Natural killer cell (primary cell): ENCODE measurements at regions not wholly inside any gene's neighbourhood (a gene's known extent, or its start where the extent isn't known, plus 50 kb on each side); places are given as distances from the start of the nearest gene placed in this dataset.
"Not testable (repeated sequence)": the region's sequence is repeated elsewhere in the genome, so short reads cannot be mapped to it uniquely, and the experiment has no call there.

Experiments used
- ATAC-seq, 3 donors: fragments of 150-1000 bp in 2 of 3; fragments of 200-7000 bp in 1 of 3; cut with Tn5 transposase; 1 replicate in 1 of 3; 2 replicates in 2 of 3; pipeline ENCODE4 v1.10.0; 2021; ENCODE audit warnings: mild to moderate bottlenecking in 2 of 3, moderate library complexity in 2 of 3
- DNase-seq, 2 donors: peaks; one replicate each; pipeline versions ENCODE4 v3.0.0 to v3.0.0-alpha.2; 2013 to 2021; ENCODE audit warnings: mixed read lengths in 1 of 2
- H3K27ac ChIP-seq: one replicate; pipeline ENCODE4 v1.5.1; 2013; ENCODE audit warnings: mild to moderate bottlenecking, low read length
- H3K27me3 ChIP-seq: one replicate; pipeline ENCODE4 v1.6.1; 2013; ENCODE audit warnings: low read length; ENCODE audit not compliant: control insufficient read depth, insufficient read depth
- H3K36me3 ChIP-seq: one replicate; pipeline ENCODE4 v1.6.1; 2013; ENCODE audit warnings: low read length; ENCODE audit not compliant: control insufficient read depth, insufficient read depth
- H3K4me1 ChIP-seq: one replicate; pipeline ENCODE4 v1.6.1; 2013; ENCODE audit warnings: low read length; ENCODE audit not compliant: control insufficient read depth, insufficient read depth
- H3K4me3 ChIP-seq: one replicate; pipeline ENCODE4 v1.5.1; 2013; ENCODE audit warnings: low read length
- H3K9me3 ChIP-seq: one replicate; pipeline ENCODE4 v1.6.1; 2013; ENCODE audit warnings: low read length; ENCODE audit not compliant: control insufficient read depth, insufficient read depth
- H3K27ac Mint-ChIP-seq, 2 donors: one replicate each; pipeline ENCODE4 v1.8.0; 2022; ENCODE audit warnings: mild to moderate bottlenecking in 2 of 2, mixed read lengths in 2 of 2, moderate library complexity in 1 of 2
- H3K27me3 Mint-ChIP-seq, 2 donors: one replicate each; pipeline ENCODE4 v1.8.0; 2022; ENCODE audit warnings: low read depth in 2 of 2, mixed read lengths in 2 of 2
- H3K36me3 Mint-ChIP-seq: one replicate; pipeline ENCODE4 v1.8.0; 2022; ENCODE audit warnings: mixed read lengths
- H3K4me1 Mint-ChIP-seq, 2 donors: one replicate each; pipeline ENCODE4 v1.8.0; 2022; ENCODE audit warnings: mixed read lengths in 2 of 2
- H3K4me3 Mint-ChIP-seq: one replicate; pipeline ENCODE4 v1.8.0; 2022; ENCODE audit warnings: mild to moderate bottlenecking, moderate library complexity, mixed read lengths
- H3K9me3 Mint-ChIP-seq, 2 donors: one replicate each; pipeline ENCODE4 v1.8.0; 2022; ENCODE audit warnings: mixed read lengths in 2 of 2
- WGBS: methylation state at CpG from one replicate; pipeline ENCODE4 v1.1.7; 2013; ENCODE audit warnings: missing lambda C conversion rate; ENCODE audit not compliant: insufficient coverage; 5-methylcytosine and 5-hydroxymethylcytosine counted together
- intact Hi-C: fragments of 100-400 bp; cut with micrococcal nuclease; formaldehyde crosslinking; loops from one replicate; pipeline ENCODE4 v1.14.2; 2022
- TF ChIP-seq, protein P1 (sequence below): fragments of 200-600 bp; IDR thresholded peaks from one replicate; pipeline ENCODE4 v1.8.0; 2022; ENCODE audit warnings: antibody characterized with exemption

DNA sequence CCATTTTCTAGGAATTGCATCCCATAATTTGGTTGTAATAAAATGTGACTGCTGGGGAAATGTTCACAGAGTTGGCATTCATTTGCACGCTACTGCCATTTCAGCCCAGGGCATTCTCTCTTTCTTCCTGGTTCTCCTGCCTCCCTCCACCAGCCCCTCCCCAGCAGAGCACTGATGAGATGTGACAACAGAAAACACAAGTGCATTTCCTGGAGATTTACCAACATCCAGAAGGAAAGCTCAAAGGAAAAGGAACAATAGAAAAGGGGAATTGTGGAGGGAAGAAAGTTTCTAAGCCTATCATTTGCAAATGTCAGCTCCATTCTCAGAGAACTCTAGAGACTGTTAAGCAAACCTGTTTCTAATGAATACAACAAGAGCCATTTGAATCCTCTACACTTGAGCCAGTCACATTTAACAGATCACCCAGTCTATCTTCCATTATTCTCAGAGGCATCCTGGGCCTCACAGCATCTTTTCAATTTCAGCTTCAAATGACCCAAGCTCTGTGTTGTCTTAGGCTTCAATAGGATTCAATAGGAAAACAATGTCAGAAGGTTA is 395.6 kb upstream of the PBX1 start:
- ATAC-seq: no peak
- Histone ChIP-seq H3K36me3 (no peaks in the 10 kb centered on the region), H3K4me1 (no peaks in the 10 kb centered on the region), H3K4me3 (no peak overlapping the region), H3K9me3 (no peaks in the 10 kb centered on the region), H3K27me3 (no peaks in the 10 kb centered on the region), H3K27ac (no peak overlapping the region)
- no peaks in the 10 kb centered on the region for H3K27me3 Mint-ChIP-seq
- no CpG with 5 or more reads among the region's 1 CpG for WGBS
- H3K27ac Mint-ChIP-seq: no peak overlapping the region
- H3K4me1 Mint-ChIP-seq: no peaks in the 10 kb centered on the region
- no peak overlapping the region for H3K4me3 Mint-ChIP-seq
- peaks cover 6 to 8% of the 10 kb centered on the region in 2 donors for H3K9me3 Mint-ChIP-seq
- DNase-seq: no peak
- intact Hi-C loops: no loop called here
- no peaks in the 10 kb centered on the region for H3K36me3 Mint-ChIP-seq
- TF ChIP-seq, protein P1, sequence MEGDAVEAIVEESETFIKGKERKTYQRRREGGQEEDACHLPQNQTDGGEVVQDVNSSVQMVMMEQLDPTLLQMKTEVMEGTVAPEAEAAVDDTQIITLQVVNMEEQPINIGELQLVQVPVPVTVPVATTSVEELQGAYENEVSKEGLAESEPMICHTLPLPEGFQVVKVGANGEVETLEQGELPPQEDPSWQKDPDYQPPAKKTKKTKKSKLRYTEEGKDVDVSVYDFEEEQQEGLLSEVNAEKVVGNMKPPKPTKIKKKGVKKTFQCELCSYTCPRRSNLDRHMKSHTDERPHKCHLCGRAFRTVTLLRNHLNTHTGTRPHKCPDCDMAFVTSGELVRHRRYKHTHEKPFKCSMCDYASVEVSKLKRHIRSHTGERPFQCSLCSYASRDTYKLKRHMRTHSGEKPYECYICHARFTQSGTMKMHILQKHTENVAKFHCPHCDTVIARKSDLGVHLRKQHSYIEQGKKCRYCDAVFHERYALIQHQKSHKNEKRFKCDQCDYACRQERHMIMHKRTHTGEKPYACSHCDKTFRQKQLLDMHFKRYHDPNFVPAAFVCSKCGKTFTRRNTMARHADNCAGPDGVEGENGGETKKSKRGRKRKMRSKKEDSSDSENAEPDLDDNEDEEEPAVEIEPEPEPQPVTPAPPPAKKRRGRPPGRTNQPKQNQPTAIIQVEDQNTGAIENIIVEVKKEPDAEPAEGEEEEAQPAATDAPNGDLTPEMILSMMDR: no peak

DNA sequence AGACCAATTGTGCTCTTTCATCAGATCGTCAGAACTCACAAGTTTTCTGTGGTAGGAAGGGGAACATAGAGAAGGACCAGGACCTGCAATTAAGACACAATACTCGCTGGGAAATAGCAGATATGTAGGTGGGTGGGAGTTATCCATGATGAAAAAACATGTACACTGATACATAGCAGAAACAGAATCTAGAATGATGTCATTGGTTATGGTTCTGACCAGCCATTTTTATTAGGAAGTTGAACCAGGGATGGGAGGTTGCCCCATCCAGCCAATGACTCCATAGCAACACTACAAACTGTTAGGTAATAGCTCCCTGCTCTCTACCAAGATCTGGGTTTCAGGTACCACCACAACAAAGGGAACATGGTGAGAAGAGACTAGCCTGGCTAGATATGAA is 393.5 kb upstream of the PBX1 start:
- Mint-ChIP-seq H3K27ac (no peak overlapping the region), H3K4me3 (no peak overlapping the region), H3K9me3 (peaks cover 14 to 16% of the 10 kb centered on the region in 2 donors), H3K36me3 (no peaks in the 10 kb centered on the region), H3K4me1 (no peaks in the 10 kb centered on the region), H3K27me3 (no peaks in the 10 kb centered on the region)
- WGBS: 77% methylated on average over 2 of the region's 2 CpGs
- DNase-seq (no peak), ATAC-seq (no peak)
- TF ChIP-seq, protein P1: no peak
- Histone ChIP-seq H3K27ac (no peak overlapping the region), H3K4me3 (no peak overlapping the region), H3K36me3 (no peaks in the 10 kb centered on the region), H3K4me1 (no peaks in the 10 kb centered on the region), H3K27me3 (no peaks in the 10 kb centered on the region), H3K9me3 (no peaks in the 10 kb centered on the region)
- intact Hi-C loops: no loop called here

DNA sequence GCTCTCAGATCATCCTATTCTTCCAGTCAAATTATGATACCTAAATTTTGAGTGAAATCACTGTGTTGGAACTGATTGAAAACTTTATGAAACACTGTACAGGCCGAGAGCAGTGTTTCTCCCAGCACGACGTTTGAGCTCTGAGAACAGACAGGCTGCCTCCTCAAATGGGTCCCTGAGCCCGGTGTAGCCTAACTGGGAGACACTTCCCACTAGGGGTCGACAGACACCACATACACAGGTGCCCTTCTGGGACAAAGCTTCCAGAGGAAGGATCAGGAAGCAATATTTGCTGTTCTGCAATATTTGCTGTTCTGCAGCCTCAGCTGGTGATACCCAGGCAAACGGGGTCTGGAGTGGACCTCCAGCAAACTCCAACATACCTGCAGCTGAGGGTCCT is 392.5 kb upstream of the PBX1 start:
- H3K27me3 Mint-ChIP-seq: not testable (repeated sequence)

DNA sequence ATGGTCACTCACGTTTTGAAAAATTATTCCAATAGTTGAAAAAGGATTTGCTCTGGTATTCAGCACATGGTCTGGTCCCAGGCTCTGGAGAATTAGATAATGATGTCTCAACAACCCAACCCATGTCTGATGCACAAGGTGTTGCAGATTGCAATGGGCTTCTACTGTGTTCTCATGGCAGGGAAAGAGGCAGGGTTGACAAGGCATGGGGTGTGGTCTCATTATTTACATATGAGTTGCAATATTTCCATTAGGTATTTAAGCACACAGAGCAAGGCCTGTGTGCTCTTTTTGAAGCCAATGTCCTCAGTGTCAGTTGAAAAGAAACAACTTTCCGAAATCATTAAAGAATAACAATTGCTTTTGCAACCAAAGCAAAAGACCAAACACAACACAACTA is 381.9 kb upstream of the PBX1 start:
- no peak for DNase-seq
- no peak overlapping the region for H3K4me3 Mint-ChIP-seq
- Histone ChIP-seq H3K27ac (no peak overlapping the region), H3K36me3 (no peaks in the 10 kb centered on the region), H3K4me3 (no peak overlapping the region), H3K27me3 (no peaks in the 10 kb centered on the region), H3K4me1 (no peaks in the 10 kb centered on the region), H3K9me3 (no peaks in the 10 kb centered on the region)
- H3K27me3 Mint-ChIP-seq: no peaks in the 10 kb centered on the region
- peaks cover 7 to 10% of the 10 kb centered on the region in 2 donors for H3K9me3 Mint-ChIP-seq
- H3K4me1 Mint-ChIP-seq: no peaks in the 10 kb centered on the region
- H3K36me3 Mint-ChIP-seq: no peaks in the 10 kb centered on the region
- no peak for ATAC-seq
- 75% methylated on average over 2 of the region's 2 CpGs for WGBS
- TF ChIP-seq, protein P1: no peak
- no peak overlapping the region for H3K27ac Mint-ChIP-seq
- intact Hi-C loops: no loop called here

More for the DNA sequence above, 392.5 kb upstream of the PBX1 start:
- H3K9me3 ChIP-seq, intact Hi-C loops, H3K27ac Mint-ChIP-seq, DNase-seq, H3K27ac ChIP-seq, H3K36me3 ChIP-seq, H3K4me1 Mint-ChIP-seq, H3K4me3 ChIP-seq, H3K36me3 Mint-ChIP-seq, H3K4me1 ChIP-seq, H3K27me3 ChIP-seq, ATAC-seq, H3K4me3 Mint-ChIP-seq: not testable (repeated sequence)
- 81% methylated on average over 6 of the region's 6 CpGs for WGBS
- H3K9me3 Mint-ChIP-seq: peaks cover 11 to 13% of the 10 kb centered on the region in 2 donors
